NK-92 treated with Interleukin-12 subunit alpha and Interleukin-12 subunit beta, amount 100 ng/mL, for 24 hours (cell line): ENCODE measurements at regions not wholly inside any gene's neighbourhood (a gene's known extent, or its start where the extent isn't known, plus 50 kb on each side); places are given as distances from the start of the nearest gene placed in this dataset.
"Not testable (repeated sequence)": the region's sequence is repeated elsewhere in the genome, so short reads cannot be mapped to it uniquely, and the experiment has no call there.

Source experiments
- DNase-seq: peaks from one replicate; lab custom pipeline; 2025; lab: John Stamatoyannopoulos, UW

DNA sequence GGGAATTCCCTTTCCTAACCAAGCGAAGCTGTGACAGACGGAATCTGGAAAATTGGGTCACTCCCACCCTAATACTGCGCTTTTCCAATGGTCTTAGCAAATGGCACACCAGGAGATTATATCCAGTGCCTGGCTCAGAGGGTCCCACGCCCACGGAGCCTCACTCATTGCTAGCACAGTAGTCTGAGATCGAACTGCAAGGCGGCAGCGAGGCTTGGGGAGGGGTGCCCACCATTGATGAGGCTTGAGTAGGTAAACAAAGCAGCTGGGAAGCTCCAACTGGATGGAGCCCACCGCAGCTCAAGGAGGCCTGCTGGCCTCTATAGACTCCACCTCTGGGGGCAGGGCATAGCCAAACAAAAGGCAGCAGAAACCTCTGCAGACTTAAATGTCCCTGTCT, 523.9 kb downstream of the KCNH5 start:
- DNase-seq, result not testable (repeated sequence)

DNA sequence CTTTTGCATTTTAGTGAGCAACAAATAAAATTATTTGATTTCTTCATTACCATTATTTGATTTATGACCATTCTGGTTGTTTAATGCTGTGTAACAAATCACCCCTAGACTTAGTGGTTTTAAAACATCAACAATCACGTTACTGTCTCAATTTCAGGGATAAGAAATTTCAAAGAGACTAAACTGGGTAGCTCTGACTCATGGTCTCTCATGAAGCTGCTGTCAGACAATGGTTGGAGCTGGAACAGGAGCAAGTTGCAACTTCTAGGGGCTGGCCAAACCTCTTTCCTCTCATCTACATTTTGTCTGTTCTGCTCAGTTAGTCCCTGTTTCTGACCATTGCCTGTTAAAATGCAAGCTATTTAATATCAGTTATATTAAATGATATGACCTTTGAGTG, 517.0 kb downstream of the KCNH5 start:
- no peak for DNase-seq

DNA sequence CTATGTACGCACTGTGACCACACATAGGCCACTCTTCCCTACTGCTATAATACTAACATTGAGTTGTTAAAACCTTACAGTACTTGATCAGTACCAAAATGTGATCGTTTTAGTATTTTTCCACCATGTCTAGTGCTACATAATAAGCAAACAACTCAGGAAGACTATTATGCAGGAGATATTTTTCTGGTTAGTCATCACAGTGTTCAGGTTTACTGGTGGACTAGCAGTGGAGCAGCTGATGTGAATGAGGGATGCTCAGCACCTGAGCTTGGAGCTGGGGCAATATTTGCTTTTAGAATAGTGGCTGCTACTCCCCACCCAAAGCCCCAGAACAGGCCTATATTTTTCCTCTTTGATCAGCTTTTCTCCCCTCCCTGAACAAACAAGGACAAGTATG, 513.1 kb downstream of the KCNH5 start:
- no peak for DNase-seq

DNA sequence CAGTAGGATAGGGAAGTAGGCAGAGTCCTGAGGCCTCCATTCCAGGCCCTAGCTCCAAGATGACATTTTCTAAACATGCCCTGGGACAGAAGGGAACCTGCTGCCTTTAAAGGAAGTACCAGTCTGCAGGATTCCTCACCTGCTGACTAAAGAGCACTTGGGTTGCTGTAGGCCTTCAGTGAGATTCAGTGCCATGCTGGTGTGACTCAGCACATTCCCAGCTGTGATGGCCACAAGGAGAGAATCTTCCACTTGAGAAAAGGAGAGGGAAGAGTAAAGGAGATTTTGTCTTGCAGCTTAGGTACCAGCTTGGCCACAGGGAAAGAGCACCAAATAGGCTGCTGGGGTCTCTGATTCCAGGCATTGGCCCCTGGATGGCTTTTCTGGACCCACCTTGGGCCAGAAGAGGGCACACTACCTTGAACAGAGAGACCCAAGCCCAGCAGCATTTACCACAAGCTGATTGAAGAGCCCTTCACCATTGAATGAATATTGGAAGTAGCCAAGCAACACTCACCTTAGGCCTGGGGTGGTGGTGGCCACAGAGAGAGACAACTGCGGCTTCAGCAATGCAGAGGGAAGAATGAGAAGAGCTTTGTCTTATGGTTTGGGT, 498.3 kb downstream of the KCNH5 start:
- no peak for DNase-seq

DNA sequence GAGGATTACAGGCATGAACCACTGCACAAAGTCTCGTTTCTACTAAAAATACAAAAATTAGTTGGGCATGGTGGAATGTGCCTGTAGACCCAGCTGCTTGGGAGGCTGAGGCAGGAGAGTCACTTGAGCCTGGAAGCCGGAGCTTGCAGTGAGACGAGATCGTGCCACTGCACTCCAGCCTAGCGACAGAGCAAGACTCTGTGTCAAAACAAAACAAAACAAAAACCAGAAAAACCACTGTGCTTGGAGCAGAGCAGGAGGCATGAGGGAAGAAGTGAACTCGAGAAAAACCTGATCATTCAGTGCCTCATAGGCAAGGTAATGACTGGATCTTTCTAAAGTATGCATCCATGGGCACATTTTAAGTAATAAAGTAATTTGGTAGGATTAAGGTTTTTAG, 487.8 kb downstream of the KCNH5 start:
- no peak for DNase-seq

DNA sequence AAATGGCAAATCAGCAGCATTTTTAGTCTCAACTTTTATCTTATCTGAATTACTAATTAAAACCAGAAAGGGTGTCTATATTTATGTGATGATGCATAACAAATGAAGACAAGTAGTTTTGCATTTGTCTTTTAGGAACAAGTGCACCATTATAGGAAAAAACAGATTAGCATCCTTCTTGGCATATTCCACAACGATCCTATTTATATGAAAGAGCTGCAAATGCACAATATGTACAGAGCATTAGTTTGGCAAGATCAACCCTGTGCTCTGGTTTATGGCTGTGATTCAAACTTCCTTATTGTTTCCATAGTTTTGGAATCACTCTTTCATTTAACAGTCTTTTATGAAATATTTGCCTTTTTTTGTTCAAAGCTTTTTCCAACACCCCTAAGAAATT, 486.8 kb downstream of the KCNH5 start:
- no peak for DNase-seq

DNA sequence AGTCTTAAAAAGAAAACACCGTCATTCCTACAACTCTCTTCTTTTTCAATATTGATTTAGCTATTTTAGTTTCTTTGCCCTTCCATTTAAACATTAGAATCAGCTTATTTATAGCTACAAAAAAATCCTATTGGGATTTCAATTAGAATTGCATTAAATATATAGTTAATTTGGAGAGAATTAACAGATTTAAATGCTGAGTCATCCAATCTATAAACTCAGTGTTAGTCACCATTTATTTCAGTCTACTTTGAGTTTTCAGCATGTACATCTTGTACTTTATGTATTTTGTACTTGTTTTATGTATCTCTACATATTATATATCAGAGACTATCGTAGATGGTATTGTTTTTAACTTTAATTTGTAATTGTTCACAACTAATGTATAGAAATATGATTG, 460.0 kb downstream of the KCNH5 start:
- no peak for DNase-seq

DNA sequence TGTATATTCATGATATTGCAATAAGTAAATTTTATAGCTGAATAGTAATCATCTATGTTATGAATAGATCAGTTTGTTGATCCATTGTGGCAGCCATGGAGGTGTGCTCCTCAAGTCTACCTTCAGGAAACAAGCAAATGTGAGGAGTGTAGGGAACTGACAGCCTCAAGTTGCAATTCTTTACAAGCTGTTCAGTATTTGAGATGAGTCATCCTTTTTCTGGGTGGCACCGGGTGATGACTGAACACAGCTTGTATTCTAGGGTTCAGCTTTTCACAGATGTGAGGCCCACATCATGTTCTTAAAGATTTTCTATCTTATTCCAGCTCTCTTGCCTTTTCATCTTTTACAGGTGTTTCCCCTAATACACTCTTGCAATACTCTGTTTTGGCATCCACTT, 452.4 kb downstream of the KCNH5 start:
- DNase-seq, result no peak

DNA sequence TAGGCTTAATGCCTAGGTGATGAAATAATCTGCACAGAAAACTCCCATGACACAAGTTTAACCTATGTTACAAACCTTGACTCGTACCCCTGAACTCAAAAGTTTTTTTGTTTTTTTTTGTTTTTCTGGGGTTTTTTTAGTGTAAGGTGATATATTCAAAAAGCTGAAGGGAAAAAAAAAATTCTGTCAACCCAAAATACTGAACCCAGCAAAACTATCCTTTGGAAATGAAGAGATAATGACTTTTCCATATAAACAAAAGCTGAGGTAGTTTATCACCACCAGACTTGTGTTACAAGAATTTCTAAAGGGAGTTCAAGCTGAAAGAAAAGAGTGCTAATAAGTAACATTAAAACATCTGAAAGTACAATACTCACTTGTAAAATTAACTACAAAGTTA, 448.1 kb downstream of the KCNH5 start:
- DNase-seq, result no peak

DNA sequence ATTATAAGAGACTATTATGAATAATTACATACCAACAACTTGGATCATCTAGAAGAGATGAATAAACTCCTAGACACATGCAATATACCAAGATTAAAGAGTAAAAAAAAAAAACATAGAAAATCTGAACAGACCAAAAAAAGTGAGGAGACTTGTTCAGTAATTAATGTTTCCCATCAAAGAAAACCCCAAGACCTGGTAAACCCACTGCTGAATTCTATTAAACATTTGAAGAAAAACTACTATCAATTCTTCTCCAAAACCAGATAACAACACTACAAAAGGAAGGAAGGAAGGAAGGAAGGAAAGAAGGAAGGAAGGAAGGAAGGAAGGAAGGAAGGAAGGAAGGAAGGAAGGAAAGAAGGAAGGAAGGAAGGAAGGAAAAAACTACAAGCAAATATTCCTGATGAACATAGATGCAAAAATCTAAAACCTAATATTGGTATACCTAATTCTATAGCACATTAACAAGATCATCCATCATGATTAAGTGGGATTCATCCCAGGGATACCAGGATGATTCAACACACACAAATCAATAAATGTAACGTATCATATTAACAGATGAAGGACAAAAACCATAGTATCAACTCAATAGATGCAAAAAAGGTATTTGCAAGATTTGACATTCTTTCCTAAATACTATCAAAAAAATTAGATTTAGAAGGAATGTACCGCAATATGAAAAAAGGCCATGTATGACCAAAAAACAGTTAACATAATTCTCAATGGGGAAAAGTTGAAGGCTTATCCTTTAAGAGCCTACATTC, 445.5 kb downstream of the KCNH5 start:
- no peak for DNase-seq

DNA sequence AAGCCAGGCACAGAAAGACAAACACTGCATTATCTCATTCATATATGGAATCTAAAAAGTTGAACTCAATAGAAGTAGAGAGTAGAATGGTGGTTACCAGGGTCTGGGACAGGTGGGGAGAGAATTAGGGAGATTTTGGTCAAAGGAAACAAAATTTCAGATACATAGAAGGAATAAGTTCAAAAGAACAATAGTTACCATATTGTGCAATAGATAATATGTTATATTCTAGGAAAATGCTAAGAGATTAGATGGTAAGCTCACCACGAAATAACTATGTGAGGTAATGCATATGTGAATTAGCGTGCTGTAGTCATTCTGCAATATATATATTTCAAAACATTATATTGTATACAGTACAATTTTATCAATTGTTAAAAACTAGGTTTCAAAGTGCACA, 442.5 kb downstream of the KCNH5 start:
- no peak for DNase-seq

DNA sequence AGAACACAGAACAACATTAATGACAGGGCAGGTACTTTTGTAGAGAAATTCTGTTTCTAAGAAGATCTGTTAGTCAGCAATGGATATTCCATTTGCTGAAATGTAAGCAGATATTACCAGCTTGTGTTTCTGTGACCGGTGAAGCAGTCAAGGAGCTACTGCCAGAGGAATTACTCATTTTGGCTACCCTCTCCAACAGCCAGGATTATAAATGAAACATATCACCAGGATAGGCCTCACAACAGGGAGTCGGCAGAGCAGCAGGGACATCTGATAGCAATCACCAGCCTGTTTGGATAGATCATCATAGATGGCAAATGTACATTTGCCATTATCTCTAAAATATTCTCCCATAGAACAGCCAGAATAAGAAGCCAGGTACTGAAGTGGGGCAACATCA, 440.7 kb downstream of the KCNH5 start:
- DNase-seq, result no peak

DNA sequence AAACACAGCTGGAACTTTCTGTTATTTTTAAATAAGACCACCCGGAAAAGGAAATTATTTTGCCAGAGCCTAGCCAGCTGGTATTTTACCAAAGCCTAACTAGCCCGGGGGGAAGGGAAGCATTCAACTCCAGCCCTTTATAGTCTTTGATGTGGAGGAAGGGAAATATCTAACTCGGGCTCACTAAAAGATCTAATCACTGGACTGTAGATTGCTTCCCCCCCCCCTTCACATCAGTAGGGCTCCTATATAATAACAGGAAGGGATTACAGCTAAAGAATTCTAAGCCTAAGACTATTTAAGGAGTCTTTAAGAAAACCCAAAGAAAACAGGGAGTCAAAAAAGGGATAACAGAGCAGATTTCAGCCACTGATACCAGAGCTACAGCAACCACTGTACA, 431.1 kb downstream of the KCNH5 start:
- no peak for DNase-seq

DNA sequence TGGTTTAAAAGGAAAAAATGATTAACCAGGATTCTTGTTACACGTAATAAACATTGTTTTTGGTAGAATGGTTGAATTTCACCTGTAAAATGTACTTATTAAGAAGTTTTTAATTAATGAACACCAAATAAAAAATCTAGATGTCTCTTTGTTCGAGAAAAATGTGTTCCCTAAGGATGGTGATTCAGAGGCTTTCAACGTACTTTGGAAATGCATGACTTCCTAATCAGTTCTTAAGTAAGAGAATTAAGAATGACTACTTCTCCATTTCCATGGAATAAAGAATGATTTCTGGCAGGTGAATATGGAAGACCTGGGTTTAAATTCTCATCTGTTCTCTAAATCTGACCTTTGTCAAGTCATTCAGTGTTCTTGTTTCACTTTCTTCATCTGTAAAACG, 428.6 kb downstream of the KCNH5 start:
- DNase-seq, result no peak

DNA sequence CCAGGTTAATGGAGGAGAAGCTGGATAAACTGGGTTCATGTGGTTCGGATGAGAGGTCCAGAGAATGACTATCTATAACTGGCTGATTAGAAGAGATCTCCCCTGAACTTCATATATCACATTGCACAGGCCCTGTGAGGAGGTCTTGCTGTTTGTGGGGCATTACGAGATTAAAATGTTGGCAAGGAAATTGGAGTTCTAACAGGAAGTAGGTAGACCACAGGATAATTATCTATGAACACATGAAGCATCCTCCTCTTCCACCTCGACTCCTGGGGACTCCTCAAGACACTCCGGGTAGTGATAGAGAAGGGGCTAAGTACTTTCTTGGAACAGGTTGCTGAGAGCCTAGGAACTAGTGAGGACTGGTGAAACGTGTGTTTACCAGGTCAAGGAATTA, 418.8 kb downstream of the KCNH5 start:
- DNase-seq, result no peak

DNA sequence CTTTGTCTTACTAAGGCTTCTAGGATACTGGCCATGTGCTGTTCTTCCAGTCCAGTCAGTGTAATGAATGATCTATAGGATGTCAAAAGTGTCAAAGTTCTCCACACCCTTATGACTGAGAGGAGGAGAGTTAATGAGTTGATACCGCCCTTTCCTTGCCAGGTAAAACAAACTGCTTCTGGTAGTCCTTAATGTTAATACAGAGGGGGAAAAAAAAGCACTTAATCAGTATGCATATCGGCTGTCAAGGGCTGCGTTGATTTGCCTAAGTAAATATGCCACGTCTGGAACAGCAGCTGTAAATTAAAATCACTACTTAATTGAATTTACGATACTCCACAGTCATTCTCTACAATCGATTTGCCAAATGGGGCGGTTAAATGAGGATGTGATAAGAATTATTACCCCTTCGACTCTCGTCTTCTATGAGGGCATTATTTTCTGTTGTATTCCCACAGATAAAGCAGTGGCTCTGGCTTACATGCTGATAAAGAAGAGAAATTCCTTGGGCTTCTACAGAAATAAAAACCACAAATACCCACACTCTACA, 416.0 kb downstream of the KCNH5 start:
- no peak for DNase-seq

DNA sequence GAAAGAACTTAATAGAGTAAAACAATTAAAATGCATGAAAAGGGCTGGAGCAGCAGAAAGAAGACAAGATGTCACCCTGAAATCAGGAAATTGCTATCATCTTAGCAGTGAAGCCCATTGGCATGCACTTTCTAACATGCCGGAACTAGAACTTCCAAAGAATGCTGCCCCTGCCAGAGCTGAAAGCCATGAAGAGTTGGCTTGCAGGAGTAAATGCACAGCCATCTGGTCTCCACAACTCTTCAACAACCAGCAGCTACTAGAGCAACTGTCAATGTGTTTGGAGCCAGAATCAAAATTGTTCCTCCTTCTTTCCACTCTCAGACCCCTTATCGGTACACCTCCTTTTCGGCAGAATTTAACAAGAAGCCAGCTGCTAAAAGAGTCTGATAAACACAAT, 414.1 kb downstream of the KCNH5 start:
- DNase-seq, result no peak

DNA sequence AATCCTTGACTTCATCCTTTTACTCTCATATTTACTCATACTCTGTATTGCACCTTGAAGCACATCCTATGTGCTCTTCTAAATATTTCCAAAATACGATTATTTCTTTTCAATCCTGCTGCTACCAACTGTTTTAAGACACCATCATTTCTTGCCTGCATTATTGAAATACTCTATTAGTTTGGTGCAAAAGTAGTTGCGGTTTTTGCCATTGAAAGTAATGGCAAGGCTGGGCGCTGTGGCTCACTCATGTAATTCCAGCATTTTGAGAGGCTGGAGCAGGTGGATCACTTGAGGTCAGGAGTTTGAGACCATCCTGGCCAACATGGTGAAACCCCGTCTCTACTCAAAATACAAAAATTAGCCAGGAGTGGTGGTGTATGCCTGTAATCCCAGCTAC, 412.5 kb downstream of the KCNH5 start:
- no peak for DNase-seq

DNA sequence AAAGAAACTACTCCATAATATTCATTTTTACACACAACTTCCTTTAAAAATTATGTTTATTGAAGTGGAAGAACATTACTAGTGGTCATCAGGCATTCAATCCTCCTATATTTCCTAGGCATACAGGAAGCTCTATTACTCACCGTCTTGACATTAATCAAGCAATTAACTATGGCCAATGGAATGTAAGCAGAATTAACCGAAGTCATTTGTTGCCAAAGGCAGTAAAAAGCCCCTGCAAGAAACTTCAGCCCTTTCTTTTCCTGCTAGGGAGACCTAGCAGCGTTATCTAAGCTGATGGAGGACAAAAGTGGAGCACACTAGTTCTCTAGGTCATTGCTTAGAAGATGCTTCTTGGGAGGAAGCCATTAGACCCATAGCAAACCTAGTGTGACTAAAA, 399.6 kb downstream of the KCNH5 start:
- no peak for DNase-seq
